OCI-LY7 (cell line): ENCODE measurements at regions not wholly inside any gene's neighbourhood (a gene's known extent, or its start where the extent isn't known, plus 50 kb on each side); places are given as distances from the start of the nearest gene placed in this dataset.

ENCODE experiments used
- BruUV-seq: library from RNA; stranded (reverse); fragments of 400-500 nt; replicated peaks from 2 replicates; lab custom pipeline; 2021; lab: Mats Ljungman, UMichigan
- CTCF ChIA-PET: fragments of 300-600 bp; sonication (Branson Sonifier 250); formaldehyde crosslinking; loops from one replicate; lab custom pipeline; 2022; ENCODE audit warnings: antibody characterized with exemption; ENCODE audit not compliant: unreplicated experiment; lab: Charles Lee
- POLR2A ChIA-PET: fragments of 300-600 bp; sonication (Branson Sonifier 250); formaldehyde crosslinking; loops from one replicate; lab custom pipeline; 2022; ENCODE audit warnings: antibody characterized with exemption; lab: Charles Lee
- DNase-seq: peaks from one replicate; pipeline ENCODE4 v3.0.0-alpha.2; 2015; ENCODE audit warnings: low spot score
- H2AFZ ChIP-seq: fragments of 200-600 bp; sonication (generic), shearing (Covaris generic); 2 replicates; pipeline ENCODE4 v1.6.1; 2014; ENCODE audit warnings: mild to moderate bottlenecking, antibody characterized with exemption, low read length, moderate library complexity
- H3K27ac ChIP-seq: fragments of 200-600 bp; sonication (generic); 2 replicates; pipeline ENCODE4 v1.5.1; 2014; ENCODE audit warnings: mixed run types, low read depth, mild to moderate bottlenecking, moderate library complexity, low read length, inconsistent platforms; ENCODE audit not compliant: poor library complexity, severe bottlenecking
- H3K36me3 ChIP-seq: fragments of 200-600 bp; sonication (generic); 2 replicates; pipeline ENCODE4 v1.6.1; 2014; ENCODE audit warnings: mild to moderate bottlenecking, antibody characterized with exemption, low read length, moderate library complexity, mixed read lengths; ENCODE audit not compliant: insufficient read depth
- H3K4me1 ChIP-seq: fragments of 200-600 bp; sonication (generic); 2 replicates; pipeline ENCODE4 v1.5.1; 2014; ENCODE audit warnings: mild to moderate bottlenecking, low read length; ENCODE audit not compliant: insufficient read depth, poor library complexity, severe bottlenecking
- H3K4me2 ChIP-seq: fragments of 200-600 bp; sonication (generic); 2 replicates; pipeline ENCODE4 v1.6.1; 2014; ENCODE audit warnings: mild to moderate bottlenecking, low read length
- H3K4me3 ChIP-seq: fragments of 200-600 bp; sonication (generic); 2 replicates; pipeline ENCODE4 v1.5.1; 2014; ENCODE audit warnings: mild to moderate bottlenecking, low read depth, low read length; ENCODE audit not compliant: poor library complexity, severe bottlenecking
- H3K79me2 ChIP-seq: fragments of 200-600 bp; sonication (generic); 2 replicates; pipeline ENCODE4 v1.6.1; 2016; ENCODE audit warnings: low read depth, mild to moderate bottlenecking, low read length, moderate library complexity, mixed read lengths; ENCODE audit not compliant: insufficient read depth
- H3K9me2 ChIP-seq: fragments of 200-600 bp; sonication (generic); 2 replicates; pipeline ENCODE4 v1.6.1; 2016; ENCODE audit warnings: mild to moderate bottlenecking, low read length, mixed read lengths; ENCODE audit not compliant: insufficient read depth
- H3K9me3 ChIP-seq: fragments of 200-600 bp; sonication (generic); 2 replicates; pipeline ENCODE4 v1.6.1; 2014; ENCODE audit warnings: mild to moderate bottlenecking, mixed run types, low read length, mixed read lengths
- H4K20me1 ChIP-seq: fragments of 200-600 bp; sonication (generic); 2 replicates; pipeline ENCODE4 v1.6.1; 2014; ENCODE audit warnings: mild to moderate bottlenecking, antibody characterized with exemption, low read length, moderate library complexity, mixed read lengths; ENCODE audit not compliant: insufficient read depth
- CTCF ChIP-seq: fragments of 200-600 bp; sonication (generic); conservative IDR thresholded peaks from 2 replicates; pipeline ENCODE4 v1.5.1; 2014; ENCODE audit warnings: mild to moderate bottlenecking, antibody characterized with exemption, low read length, moderate library complexity, mixed read lengths
- EZH2phosphoT487 ChIP-seq: fragments of 200-600 bp; sonication (generic); IDR thresholded peaks from 2 replicates; pipeline ENCODE4 v1.6.1; 2018; ENCODE audit warnings: low read depth, borderline replicate concordance, mild to moderate bottlenecking, mixed run types, antibody characterized with exemption, low read length, moderate library complexity, mixed read lengths
- intact Hi-C: fragments of 100-400 bp; cut with micrococcal nuclease; formaldehyde crosslinking; loops from one replicate; pipeline ENCODE4 v1.10.0; 2022; ENCODE audit not compliant: unreplicated experiment

- Histone ChIP-seq H2AFZ (peak overlapping the region; percentile 44; the same call in 1 of the 2 replicates), H3K79me2 (no peaks in the 10 kb centered on the region), H3K9me2 (no peaks in the 10 kb centered on the region), H3K27ac (no peak overlapping the region), H3K36me3 (no peaks in the 10 kb centered on the region), H3K4me3 (no peak overlapping the region), H4K20me1 (no peaks in the 10 kb centered on the region), H3K9me3 (no peaks in the 10 kb centered on the region), H3K4me1 (no peaks in the 10 kb centered on the region), H3K4me2 (peak overlapping the region; percentile 33)
- POLR2A ChIA-PET, result no interaction called here
- BruUV-seq, result no TSS peak
- TF ChIP-seq CTCF, result peak; percentile 76
- no peak for TF ChIP-seq EZH2phosphoT487
- peak; percentile 49 for DNase-seq
- intact Hi-C loops, result loop anchor here (2.0 to 5.0 kb wide), 3 partner anchors 187 to 320 kb away; no protein-coding TSS in a partner anchor
- CTCF ChIA-PET, result no interaction called here
Measured at GRCh38 chr7:24401628-24402593, 117.9 kb downstream of the NPY start.

GRCh38 chr7:24402655-24403054 is 118.7 kb downstream of the NPY start:
- TF ChIP-seq EZH2phosphoT487 (no peak), CTCF (no peak)
- no peaks in the 10 kb centered on the region for H4K20me1 ChIP-seq
- H3K4me3 ChIP-seq, result no peak overlapping the region
- H2AFZ ChIP-seq, result peak overlapping the region; percentile 44; the same call in 1 of the 2 replicates
- no peaks in the 10 kb centered on the region for H3K9me2 ChIP-seq
- no peaks in the 10 kb centered on the region for H3K36me3 ChIP-seq
- no peak overlapping the region for H3K27ac ChIP-seq
- DNase-seq, result no peak
- H3K79me2 ChIP-seq, result no peaks in the 10 kb centered on the region
- BruUV-seq, result no TSS peak
- intact Hi-C loops, result loop anchor here (2.0 to 5.0 kb wide), 3 partner anchors 186 to 320 kb away; no protein-coding TSS in a partner anchor
- peak overlapping the region; percentile 33; the same call in 1 of the 2 replicates for H3K4me2 ChIP-seq
- H3K4me1 ChIP-seq, result no peaks in the 10 kb centered on the region
- H3K9me3 ChIP-seq, result no peaks in the 10 kb centered on the region
- POLR2A ChIA-PET, result no interaction called here
- CTCF ChIA-PET, result no interaction called here

GRCh38 chr7:24403557-24403956 is 119.6 kb downstream of the NPY start:
- Histone ChIP-seq H3K4me3 (no peak overlapping the region), H3K27ac (no peak overlapping the region), H3K79me2 (no peaks in the 10 kb centered on the region), H3K9me2 (no peaks in the 10 kb centered on the region), H3K4me1 (no peaks in the 10 kb centered on the region), H2AFZ (no peak overlapping the region), H4K20me1 (no peaks in the 10 kb centered on the region), H3K36me3 (no peaks in the 10 kb centered on the region), H3K4me2 (no peak overlapping the region), H3K9me3 (no peaks in the 10 kb centered on the region)
- CTCF ChIA-PET, result no interaction called here
- POLR2A ChIA-PET, result no interaction called here
- intact Hi-C loops, result loop anchor here (2.0 to 5.0 kb wide), 3 partner anchors 185 to 319 kb away; no protein-coding TSS in a partner anchor
- no TSS peak for BruUV-seq
- no peak for DNase-seq
- TF ChIP-seq EZH2phosphoT487 (no peak), CTCF (no peak)
